Posterior vena cava (tissue), 2 donors: ENCODE measurements at regions not wholly inside any gene's neighbourhood (a gene's known extent, or its start where the extent isn't known, plus 50 kb on each side); places are given as distances from the start of the nearest gene placed in this dataset.
A peak's percentile ranks its signal among the peaks of the same experiment; 100 is the strongest.
"Not testable (repeated sequence)": the region's sequence is repeated elsewhere in the genome, so short reads cannot be mapped to it uniquely, and the experiment has no call there.

Source experiments
- DNase-seq: peaks from one replicate; pipeline ENCODE4 v3.0.0-alpha.2; 2020; ENCODE audit warnings: low spot score
- intact Hi-C, 2 donors: fragments of 100-400 bp; cut with DNase I; formaldehyde crosslinking; loops; one replicate each; pipeline versions ENCODE4 v1.14.1 to v1.14.2; 2022 to 2023
- donor health status: DM: yes; HTN: yes; CAD: no.
- donor health status: DM: yes; HTN: yes; CAD: no.

- no peak for DNase-seq
- intact Hi-C loops, result loop anchor here (5.0 to 10.0 kb wide), 3 partner anchors 80 to 180 kb away; partner anchors contain the start of genes ERRFI1 (in 1 of the 2) and SLC45A1 (in 1 of the 2)
Observed at GRCh38 chr1:8135250-8135649, 109.1 kb upstream of the ERRFI1 start.

GRCh38 chr1:8134546-8135235 lies 108.6 kb upstream of the ERRFI1 start:
- intact Hi-C loops, result loop anchor here (5.0 to 10.0 kb wide), 3 partner anchors 80 to 180 kb away; partner anchors contain the start of genes ERRFI1 (in 1 of the 2) and SLC45A1 (in 1 of the 2)
- peak; percentile 72 for DNase-seq

DNA sequence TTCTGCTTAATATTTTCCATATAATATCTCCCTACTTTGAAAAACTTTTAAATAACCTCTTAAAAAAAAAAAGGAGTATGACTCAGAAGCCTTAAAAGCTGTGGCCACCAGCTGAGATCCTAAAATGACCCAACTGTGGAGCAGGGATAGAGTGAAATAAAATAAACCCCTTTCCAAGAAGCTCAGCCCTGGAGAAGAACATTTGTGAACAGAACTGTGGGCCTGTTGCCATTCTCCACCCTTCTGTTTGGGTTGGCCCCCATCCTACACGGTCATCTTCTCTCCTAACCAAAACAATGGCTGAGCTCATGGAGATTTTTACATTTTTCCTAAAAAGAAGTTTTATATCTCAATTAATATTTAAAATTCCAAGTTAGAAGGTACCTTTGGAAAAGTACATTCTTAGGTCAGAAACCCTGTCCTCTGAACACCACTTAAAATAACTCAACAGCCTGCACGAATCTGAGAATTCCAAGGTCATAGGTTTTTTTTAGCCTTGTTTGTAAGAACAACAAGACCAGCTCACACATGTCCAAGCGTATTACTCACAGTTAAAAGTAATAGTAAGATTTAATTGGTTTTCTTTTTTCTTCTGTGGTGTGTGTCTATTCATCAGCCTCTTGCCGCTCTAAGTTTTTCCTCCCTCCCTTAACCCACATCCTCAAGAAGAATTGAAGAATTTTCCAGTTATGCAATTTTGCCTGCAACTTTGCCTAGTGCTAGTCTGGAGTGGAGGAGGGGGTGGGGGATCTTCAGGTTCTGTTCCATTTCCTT lies 107.7 kb upstream of the ERRFI1 start:
- intact Hi-C loops, result loop anchor here (10.0 kb wide), 2 partner anchors 81 to 181 kb away; partner anchors contain the start of gene SLC45A1 (in 1 of the 2)
- DNase-seq, result peak; percentile 85

GRCh38 chr1:8133190-8133589 lies 107.1 kb upstream of the ERRFI1 start:
- intact Hi-C loops, result loop anchor here (10.0 kb wide), 2 partner anchors 82 to 182 kb away; partner anchors contain the start of gene SLC45A1 (in 1 of the 2)
- DNase-seq, result peak; percentile 59

- no peak for DNase-seq
- intact Hi-C loops, result loop anchor here in 1 of 2 donors (5.0 kb wide), 1 partner anchor 35 kb away; no protein-coding TSS in a partner anchor
Observed at GRCh38 chr1:8127171-8127641, 101.1 kb upstream of the ERRFI1 start.

- no peak for DNase-seq
- intact Hi-C loops, result loop anchor here in 1 of 2 donors (5.0 kb wide), 1 partner anchor 90 kb away; no protein-coding TSS in a partner anchor
Observed at GRCh38 chr1:8122477-8123407, 96.6 kb upstream of the ERRFI1 start.

- intact Hi-C loops, result loop anchor here in 1 of 2 donors (5.0 kb wide), 1 partner anchor 90 kb away; no protein-coding TSS in a partner anchor
- DNase-seq, result no peak
Observed at GRCh38 chr1:8122160-8122476, 96.0 kb upstream of the ERRFI1 start.

- DNase-seq, result no peak
- intact Hi-C loops, result loop anchor here in 1 of 2 donors (5.0 kb wide), 1 partner anchor 89 kb away; no protein-coding TSS in a partner anchor
Observed at GRCh38 chr1:8121261-8122159, 95.4 kb upstream of the ERRFI1 start.

GRCh38 chr1:8120693-8121260 lies 94.7 kb upstream of the ERRFI1 start:
- intact Hi-C loops, result loop anchor here in 1 of 2 donors (5.0 kb wide), 1 partner anchor 88 kb away; no protein-coding TSS in a partner anchor
- DNase-seq, result no peak

DNA sequence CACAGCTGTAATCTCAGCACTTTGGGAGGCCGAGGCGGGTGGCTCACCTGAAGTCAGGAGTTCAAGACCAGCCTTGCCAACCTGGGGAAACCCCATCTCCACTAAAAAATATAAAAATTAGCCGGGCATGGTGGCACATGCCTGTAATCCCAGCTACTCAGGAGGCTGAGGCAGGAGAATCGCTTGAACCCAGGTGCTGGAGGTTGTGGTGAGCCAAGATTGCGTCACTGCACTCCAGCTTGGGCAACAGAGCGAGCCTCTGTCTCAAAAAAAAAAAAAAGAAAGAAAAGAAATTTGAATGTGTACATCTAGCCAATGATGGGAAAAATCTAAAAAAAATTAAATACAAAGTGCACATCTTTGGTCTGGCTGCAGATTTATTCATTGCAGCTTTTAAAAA lies 92.6 kb upstream of the ERRFI1 start:
- DNase-seq, intact Hi-C loops: not testable (repeated sequence)

- intact Hi-C loops, result no loop called here
- DNase-seq, result no peak
Observed at GRCh38 chr1:8118031-8118451, 91.9 kb upstream of the ERRFI1 start.

DNA sequence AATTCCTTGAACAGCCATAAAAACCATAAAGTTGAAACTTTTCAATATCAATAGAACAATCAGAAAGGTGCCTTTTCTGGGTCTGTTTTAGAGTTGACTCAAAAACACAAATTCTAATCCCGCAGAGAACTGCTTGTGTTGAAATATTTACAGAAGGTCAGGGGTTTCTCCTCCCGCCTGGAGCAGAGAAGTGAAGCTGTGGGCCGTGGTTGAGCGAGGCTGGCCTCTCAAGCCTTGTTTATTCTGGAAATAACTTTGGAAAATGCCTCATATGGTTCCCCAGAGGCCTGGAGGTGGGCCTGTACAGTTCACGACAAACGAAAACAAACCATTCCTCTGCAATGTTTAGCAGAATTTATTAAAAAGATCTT lies 90.8 kb upstream of the ERRFI1 start:
- intact Hi-C loops, result no loop called here
- DNase-seq, result peak; percentile 91

GRCh38 chr1:8115769-8116167 lies 89.7 kb upstream of the ERRFI1 start:
- intact Hi-C loops, result no loop called here
- DNase-seq, result no peak

DNA sequence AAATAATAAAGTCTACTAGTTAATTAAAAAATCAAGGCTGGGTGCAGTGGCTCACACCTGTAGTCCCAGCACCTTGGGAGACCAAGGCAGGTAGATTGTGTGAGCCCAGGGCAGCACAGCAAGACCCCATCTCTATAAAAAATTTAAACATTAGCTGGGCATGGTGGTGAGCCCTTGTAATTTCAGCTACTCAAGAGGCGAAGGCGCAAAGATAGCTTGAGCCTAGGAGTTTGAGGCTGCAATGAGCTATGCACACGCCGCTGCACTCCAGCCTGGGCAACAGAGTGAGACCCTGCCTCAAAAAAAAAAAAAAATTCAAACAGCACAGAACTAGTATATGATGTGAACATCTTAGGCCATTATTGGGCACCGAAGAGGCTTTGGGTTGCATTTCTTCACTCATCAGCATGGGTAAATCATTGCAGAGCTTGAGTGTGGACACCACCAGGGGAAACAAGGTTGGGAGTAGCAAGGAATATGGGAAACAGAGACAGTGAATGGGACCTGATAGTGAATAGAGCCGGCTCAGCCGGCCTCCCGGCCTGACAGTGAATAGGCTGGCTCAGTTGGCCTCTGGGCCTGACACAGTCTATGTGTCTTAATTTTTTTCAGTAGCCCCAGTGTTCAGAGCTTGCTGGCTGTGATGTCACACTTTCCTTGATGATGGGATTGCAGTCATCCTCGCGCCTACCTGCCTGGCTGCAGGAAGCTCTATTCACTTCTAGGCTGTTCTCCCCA lies 89.1 kb upstream of the ERRFI1 start:
- DNase-seq, result no peak
- intact Hi-C loops, result no loop called here

DNA sequence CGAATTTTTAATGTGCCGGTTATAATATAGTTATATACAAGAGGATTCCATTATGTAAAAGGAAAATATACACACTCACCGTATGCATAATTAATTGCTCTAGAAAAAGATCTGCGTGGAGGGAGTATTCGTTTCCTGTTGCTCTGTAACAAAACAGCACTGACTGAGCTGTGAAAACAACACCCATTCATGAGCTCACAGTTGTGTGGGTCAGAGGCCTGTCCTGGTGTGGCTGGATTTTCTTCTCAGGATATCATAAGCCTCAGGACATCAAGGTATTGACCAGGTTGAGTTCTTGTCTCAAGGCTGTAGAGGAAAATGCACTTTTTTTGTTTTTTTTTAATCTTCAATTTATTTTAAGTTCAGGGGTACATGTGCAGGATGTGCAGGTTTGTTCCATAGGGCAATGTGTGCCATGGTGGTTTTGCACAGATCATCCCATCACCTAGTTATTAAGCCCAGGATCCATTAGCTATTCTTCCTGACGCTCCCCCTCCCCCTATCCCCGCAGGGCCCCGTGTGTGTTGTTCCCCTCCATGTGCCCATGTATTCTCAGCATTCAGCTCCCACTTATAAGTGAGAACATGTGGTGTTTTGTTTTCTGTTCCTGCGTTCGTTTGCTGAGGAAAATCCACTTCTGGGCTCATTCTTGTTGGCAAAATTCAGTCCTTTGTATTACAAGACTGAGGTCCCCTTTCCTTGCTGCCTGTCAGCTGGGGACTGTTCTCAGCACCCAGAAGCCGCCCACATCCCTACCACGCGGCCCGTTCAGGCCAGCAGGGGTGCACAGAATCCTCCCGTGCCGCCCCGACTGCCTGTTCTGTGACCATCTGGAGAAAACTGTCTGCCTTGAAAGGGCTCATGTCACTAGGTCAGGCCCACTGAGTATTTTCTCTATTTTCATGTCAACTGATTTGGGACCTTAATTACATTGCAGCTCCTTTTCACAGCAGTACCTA lies 87.4 kb upstream of the ERRFI1 start:
- no peak for DNase-seq
- intact Hi-C loops, result no loop called here
